ENCODE measurements at regions not wholly inside any gene's neighbourhood (a gene's known extent, or its start where the extent isn't known, plus 50 kb on each side); places are given as distances from the start of the nearest gene placed in this dataset.
A peak's percentile ranks its signal among the peaks of the same experiment; 100 is the strongest.

GRCh38 chr2:176679061-176679669 is 409.9 kb downstream of the MTX2 start:
- Histone ChIP-seq H3K27me3 (no peaks in the 10 kb centered on the region), H3K9me3 (no peaks in the 10 kb centered on the region), H3K36me3 (no peaks in the 10 kb centered on the region), H3K27ac (no peak overlapping the region), H3K4me3 (no peak overlapping the region), H3K4me1 (no peaks in the 10 kb centered on the region)
- no peak for ATAC-seq
- DNase-seq, result no peak
- no peak for TF ChIP-seq POLR2A (IDR thresholded peaks at IDR 0.05)
- TF ChIP-seq CTCF (IDR thresholded peaks at IDR 0.05 in 4 of 5, conservative IDR thresholded peaks at IDR 0.05 in 1 of 5), result no peak
- intact Hi-C loops (cut with DNase I; ENCODE audit: low total_unique reads), result no loop called here
- in situ Hi-C loops (cut with MboI; ENCODE audit: low sequenced_read_pairs in 4 of 4), result no loop called here

DNA sequence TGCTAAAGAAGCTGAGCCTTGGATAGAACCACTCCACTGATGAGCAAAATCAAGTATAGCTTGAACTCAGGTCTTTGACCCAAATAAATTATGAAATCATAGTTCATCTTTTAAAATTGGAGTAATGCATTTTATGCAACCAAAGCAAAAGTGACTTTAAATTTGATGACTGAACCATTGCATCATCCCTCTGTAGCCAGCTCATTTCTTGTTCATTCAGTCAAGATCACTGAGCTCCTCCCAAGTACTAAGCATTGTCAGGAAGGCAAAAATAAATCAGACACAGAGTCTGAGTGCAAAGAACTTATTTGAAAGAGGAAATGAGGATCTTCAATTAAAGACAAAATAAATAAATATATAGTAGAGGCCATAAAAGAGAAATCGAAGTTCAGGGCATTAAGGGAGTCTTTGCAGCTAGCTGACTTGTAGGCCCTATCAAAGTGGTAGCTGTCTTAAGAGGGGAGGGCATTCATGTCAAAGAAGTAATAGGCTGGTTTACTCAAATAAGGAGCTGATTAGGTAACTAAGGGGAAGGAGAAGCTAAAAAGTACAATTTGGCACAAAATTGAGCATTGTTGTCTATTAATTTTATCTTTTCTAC is 411.8 kb downstream of the MTX2 start:
- Histone ChIP-seq H3K36me3 (no peaks in the 10 kb centered on the region), H3K27me3 (no peaks in the 10 kb centered on the region), H3K4me3 (no peak overlapping the region), H3K4me1 (no peaks in the 10 kb centered on the region), H3K9me3 (no peaks in the 10 kb centered on the region), H3K27ac (no peak overlapping the region)
- in situ Hi-C loops (cut with MboI; ENCODE audit: low sequenced_read_pairs in 4 of 4) (no loop called here), intact Hi-C loops (cut with DNase I; ENCODE audit: low total_unique reads) (no loop called here)
- DNase-seq (no peak), ATAC-seq (no peak)
- no peak for TF ChIP-seq CTCF (IDR thresholded peaks at IDR 0.05 in 4 of 5, conservative IDR thresholded peaks at IDR 0.05 in 1 of 5)
- no peak for TF ChIP-seq POLR2A (IDR thresholded peaks at IDR 0.05)

DNA sequence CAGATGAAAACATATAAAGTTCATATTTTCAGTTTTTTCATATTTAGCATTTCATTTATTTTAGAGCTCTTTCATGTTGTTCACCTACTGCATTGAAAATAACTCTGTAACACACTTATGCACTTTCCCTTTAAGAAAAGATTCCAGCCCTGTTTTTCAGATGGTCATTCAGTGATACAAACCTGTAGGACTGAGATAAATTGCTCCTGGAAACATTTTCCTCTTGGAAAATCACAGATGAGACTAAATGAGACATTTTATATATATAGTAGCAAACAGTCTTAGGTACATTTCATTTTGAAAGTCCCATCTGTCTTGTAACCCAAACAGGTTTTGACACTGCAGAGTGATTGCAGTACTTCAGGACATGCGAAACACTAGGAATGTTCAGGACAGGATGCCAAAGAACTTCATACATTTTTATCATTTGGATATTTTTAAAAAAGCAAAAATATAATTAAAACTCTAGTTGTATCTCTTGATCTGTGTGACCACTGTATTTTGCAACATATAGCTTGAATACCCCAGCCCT is 412.4 kb downstream of the MTX2 start:
- DNase-seq (no peak), ATAC-seq (no peak)
- Histone ChIP-seq H3K27ac (no peak overlapping the region), H3K27me3 (no peaks in the 10 kb centered on the region), H3K9me3 (no peaks in the 10 kb centered on the region), H3K4me3 (no peak overlapping the region), H3K36me3 (no peaks in the 10 kb centered on the region), H3K4me1 (no peaks in the 10 kb centered on the region)
- in situ Hi-C loops (cut with MboI; ENCODE audit: low sequenced_read_pairs in 4 of 4) (no loop called here), intact Hi-C loops (cut with DNase I; ENCODE audit: low total_unique reads) (no loop called here)
- no peak for TF ChIP-seq CTCF (IDR thresholded peaks at IDR 0.05 in 4 of 5, conservative IDR thresholded peaks at IDR 0.05 in 1 of 5)

DNA sequence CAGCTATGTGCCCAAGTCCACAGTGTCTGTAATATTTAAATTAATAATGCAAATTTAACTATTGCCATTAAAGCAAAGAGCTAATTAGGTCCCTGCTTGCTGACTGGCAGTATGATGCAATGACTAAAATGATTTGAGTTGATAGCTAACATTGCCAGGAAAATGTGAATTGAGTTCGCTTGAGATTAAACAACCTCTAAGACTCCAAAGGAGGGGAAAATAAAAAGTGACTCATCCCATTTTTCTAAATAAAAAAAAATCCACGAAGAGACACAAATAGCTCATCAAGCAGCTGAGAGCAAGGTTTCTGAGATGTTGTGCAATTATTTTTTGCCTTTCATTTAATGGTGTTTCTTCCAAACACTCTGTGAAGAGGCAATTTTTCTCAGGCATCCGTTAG is 413.0 kb downstream of the MTX2 start:
- no peaks in the 10 kb centered on the region for H3K4me1 ChIP-seq
- H3K4me3 ChIP-seq, result no peak overlapping the region
- TF ChIP-seq POLR2A (IDR thresholded peaks at IDR 0.05), result no peak
- TF ChIP-seq CTCF (IDR thresholded peaks at IDR 0.05 in 4 of 5, conservative IDR thresholded peaks at IDR 0.05 in 1 of 5), result no peak
- no peaks in the 10 kb centered on the region for H3K27me3 ChIP-seq
- in situ Hi-C loops (cut with MboI; ENCODE audit: low sequenced_read_pairs in 4 of 4), result no loop called here
- H3K9me3 ChIP-seq, result no peaks in the 10 kb centered on the region
- no peak for DNase-seq
- ATAC-seq, result no peak
- peak overlapping the region in 1 of 4 donors; percentile 30 for H3K27ac ChIP-seq
- H3K36me3 ChIP-seq, result no peaks in the 10 kb centered on the region
- intact Hi-C loops (cut with DNase I; ENCODE audit: low total_unique reads), result no loop called here
